Stimulated activated CD4-positive, alpha-beta T cell treated with anti-CD3 and anti-CD28 coated beads, Interleukin-1b, Interleukin-23, amount 100 ng/mL, for 1 hour (primary cell): ENCODE measurements at regions not wholly inside any gene's neighbourhood (a gene's known extent, or its start where the extent isn't known, plus 50 kb on each side); places are given as distances from the start of the nearest gene placed in this dataset.

ENCODE experiments used
- DNase-seq, 2 donors: peaks; one replicate each; pipeline ENCODE4 v3.0.0-alpha.2; 2020; ENCODE audit warnings: low read depth in 2 of 2

DNA sequence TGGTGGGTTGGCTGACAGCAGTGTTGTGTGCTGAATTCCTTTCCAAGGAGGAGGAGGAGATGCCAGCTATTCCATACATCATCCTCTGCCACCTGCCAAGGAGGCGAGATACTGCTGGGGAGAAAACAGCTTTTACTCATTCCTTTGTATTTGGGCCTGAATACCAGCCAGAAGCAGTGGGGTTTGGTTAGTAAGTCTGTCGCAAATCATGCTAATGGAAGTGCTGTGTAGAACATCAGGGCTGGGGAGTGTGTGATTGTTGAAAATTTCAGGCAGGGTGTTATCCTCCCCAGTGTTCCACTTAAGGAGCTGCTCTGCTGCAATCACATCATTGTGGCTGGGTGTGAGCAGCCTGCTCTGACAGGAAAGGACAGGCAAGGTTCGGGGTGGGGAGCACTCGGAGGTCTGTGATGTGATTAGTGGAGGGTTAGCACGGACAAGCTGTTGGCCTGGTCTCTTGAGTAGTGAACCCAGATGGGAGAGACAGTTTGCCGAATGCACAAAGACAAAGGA lies 128.2 kb upstream of the DLX2 start:
- DNase-seq, result no peak

DNA sequence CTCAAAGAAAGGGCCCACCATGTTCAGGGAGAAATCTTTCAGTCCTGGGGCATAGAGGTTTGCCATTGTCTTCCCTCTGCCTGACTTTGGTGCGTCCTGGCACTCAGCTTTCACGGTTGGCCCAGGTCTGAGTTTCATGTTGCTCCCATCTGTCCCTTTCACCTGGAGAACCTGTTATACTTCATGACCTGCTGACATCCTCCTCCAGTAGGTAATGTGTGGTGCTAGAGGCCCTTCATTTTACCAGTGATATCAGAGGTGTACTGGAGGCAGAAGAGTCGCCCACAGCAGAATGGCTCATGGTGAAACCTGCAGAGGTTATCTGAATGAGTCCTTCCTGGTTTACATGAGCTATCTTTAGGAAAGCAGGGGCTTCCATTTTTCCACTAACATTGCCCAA lies 128.8 kb upstream of the DLX2 start:
- no peak for DNase-seq

DNA sequence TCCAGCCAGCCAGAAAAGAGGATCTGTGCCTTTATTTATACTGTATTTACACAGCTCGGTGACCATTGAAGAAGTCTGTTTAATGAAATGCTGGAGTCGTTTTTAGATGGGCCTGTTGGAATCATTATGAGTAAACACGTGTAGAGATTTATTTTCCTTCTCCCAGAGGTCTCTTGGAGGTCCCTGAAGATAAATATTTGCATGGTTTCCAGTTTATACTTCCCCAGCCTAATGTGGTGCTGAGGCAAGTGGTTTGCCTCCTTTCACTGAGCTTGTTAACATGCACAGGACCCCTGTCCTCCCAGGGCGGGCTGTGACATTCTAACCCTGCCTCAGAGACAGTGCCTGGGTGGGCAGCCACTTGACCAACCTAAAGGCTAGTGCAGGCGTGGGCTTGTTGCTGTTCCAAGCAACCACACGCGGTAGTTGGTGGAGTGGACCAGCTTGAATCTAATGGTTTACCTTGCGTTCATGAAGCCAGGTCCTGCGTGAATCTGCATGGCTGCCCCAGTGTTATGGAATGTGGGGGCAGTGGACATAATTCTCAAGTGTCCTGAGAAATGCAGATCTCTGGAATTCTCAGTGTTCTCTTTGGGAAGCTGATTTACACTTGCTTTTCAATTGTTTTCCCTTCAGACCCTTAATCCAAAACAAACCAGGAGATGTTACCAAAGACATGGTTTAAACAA lies 130.2 kb upstream of the DLX2 start:
- DNase-seq, result no peak

DNA sequence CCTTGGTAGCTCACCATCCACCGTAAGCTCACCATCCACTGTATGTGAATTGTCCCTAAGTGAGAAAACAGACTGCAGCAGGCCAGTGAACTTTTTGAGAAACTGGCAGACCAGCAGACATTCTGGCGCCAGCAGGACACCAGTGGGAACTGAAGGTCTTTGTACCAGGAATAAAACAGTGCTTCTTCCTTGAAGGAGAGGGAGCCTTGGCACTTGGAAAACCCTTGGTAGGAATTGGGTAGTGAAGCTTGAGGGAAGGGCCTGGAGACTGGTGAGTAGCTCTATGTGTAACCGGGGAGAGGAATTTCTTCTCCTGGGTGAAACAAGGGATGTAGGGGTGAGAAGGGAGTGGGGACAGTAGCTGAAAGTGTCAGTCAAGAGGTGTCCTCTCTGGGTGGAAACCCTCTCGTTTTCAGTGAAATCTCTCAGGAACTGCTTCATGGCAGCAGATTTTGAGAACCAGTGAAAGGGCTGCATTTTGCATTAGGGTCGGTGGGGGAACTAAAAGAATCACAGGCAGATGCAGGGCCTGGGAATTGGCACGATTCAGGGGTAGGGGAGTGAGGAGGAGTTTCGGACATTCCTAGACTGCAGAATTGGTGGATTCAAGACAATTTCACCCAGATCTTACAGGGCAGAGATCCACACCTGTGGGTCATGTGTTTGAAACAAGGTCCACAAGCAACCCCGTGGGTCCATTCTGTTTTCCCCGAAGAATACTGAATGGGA lies 131.5 kb upstream of the DLX2 start:
- no peak for DNase-seq

DNA sequence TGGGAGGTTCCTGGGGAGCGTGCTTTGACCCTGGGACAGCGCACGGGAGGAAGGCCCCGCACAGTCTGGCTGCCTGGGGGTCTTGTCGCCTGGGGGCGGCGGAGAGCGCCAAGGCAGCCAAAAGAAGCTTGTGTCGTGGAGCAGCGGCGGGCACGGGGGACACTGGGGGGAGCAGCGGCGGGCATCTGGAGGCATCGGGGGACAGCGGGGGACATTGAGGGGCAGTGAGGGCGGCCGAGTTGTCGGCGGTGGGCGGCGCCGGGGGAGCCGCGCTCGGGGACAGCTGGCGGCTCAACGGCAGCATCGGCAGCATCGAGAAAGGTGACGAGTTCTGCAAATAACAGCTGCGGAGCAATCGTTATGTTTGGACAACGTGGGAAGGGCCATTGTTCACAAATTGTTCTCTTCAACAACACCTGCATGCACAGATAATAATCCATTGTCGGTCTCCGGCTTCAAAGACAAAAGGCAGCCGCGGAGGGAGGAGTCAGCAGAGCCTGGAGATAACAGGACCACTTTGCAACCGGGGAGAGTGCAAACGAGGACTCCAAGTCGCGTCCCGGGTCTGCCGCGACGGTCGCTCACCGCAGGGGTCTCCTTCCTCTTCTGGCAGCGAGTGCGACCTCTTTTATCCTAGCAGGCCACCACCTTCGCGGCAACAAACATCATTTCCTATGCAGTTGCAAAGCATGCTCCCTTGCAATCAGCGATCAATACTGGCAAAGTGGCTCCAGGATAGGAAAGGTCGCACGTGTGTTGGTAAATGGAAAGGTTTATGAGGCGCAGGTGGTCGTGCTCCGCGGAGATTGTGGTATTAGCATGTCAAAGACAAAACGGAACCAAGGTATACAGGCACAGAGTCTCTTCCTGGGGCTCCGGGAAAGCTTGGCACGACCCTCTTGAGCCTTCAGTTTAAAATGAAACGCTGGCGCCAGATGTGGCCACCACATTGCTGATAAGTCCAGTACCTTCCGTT lies 132.3 kb upstream of the DLX2 start:
- DNase-seq, result no peak

DNA sequence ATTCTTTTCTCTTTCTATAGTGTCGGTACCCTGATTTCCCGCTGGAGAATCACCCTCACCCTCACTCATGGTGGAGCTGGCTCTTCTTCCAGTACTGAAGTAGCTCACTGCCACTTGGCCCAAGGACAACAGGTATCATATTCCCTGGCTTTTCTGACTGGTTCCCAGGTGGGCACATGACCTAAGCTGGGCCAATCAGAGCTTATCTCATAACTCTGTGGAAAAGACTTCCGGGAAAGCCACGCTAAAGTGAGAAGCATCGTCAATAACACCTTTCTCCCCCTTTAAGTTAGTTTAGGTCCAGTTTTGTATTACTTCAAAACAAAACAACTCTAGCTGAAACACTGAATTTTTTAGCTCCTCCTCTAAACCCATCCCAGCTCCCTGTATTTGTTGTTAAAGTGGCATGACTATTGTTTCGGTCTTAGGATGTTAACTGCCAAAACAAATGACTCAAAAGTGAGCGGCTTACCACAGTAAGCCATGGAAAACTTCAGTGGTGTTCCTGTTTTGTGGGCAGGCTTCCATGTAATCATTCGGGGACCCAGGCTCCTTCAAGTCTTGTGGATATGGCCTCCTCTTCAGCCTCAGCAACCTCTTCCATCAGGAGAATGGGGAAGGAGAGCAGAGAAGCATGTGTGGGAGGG lies 137.4 kb upstream of the DLX2 start:
- DNase-seq, result no peak

DNA sequence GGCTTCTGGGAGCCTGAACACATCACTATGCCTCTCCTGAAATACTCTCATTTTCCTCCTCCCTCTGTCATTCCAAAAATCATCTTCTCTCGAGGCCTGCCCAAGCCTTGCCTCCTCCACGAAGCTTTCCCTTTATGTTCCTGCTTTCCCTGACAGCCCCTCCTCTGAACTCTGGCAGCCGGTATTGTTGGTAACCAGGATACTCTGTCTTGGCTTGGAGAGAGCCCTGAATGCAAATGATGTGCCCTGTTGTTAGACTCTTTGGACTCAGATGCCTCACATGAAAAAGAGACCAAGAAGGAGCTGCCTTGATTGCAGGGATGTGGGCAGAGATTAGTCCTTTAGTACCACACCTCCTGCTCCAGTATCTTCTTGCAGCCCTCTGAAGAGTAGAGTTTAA lies 138.5 kb upstream of the DLX2 start:
- DNase-seq, result no peak

DNA sequence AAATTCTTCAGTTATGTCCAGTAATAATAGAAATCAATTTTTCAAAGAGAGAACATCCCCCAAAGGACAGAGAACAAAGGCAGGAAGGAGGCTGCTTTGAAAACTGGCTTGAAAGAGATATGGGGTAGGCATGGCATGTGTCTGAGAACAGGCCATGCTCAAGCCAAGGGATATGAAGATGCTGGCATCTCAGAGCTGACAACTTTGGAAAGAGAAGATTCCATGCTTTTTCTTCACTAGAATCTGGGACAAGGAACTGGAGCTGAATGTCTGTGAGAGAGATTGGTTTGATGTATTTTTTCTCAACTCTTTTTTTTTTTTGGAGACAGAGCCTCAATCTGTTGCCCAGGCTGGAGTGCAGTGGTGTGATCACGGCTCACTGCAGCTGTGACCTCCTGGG lies 139.8 kb upstream of the DLX2 start:
- no peak for DNase-seq

DNA sequence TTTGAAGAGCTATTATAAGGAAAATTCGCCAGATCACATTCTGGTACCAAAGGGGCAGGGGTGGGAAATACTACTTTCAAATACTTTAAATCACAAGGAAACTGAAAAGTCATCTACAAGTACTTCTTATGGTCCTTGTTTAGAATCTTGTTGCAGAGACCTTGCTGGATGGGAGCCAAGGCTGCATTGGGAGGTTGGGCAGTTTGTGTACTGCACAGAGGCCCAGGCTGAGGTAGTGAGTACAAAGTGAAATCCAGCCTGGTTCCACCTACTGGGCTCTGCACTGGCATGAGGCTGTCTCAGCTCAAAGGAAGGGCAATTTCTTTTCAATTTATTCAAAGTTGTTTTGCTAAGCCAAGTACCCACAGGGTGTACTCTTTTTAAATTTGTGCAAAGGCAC lies 140.3 kb upstream of the DLX2 start:
- DNase-seq, result no peak

DNA sequence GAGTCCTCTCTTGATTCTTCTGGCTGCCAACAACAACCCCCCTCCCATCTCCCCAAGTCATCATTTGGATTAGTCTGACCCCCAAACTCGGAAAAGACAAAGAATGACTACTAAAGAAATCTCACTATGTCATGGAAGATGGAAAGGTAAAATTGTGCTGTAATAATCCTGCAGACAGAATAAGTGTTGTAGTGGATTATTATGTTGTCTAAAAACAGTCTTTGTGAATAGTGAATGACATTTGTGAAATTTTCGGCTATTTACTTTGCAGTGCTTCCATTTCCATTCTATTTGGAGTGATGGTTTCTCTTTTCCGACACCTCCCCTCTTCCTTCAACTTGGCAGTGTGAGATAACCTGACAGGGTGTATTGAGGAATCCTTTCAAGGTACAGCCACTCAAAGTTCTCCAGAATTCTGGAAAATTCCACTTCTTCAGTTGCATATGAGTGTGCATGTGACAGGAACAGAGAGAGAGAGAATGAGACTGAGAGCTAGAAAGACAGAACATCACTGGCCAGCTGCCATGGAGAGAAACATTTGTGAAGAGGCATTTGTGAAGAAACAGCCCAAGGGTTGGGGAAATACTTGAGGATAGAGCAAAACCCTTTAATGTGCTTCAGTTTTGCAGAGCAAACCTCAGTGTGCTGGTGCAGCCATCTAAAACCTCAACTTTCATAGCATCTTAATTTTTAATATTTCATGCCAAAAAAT lies 141.9 kb upstream of the DLX2 start:
- DNase-seq, result no peak

DNA sequence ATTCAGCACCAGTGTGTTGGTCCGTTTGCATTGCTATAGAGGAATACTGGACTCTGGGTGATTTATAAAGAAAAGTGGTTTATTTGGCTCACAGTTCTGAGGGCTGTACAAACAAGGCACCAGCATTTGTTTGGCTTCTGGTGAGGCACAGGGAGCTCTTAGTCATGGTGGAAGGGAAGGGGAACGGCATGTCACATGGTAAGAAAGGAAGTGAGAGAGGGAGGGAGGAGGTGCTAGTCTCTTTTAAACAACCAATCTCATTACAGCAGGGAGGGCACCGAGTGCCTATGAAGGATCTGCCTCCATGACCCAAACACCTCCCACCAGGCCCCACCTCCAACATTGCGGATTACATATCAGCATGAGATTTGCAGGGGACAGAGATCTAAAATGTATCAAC lies 143.9 kb upstream of the DLX2 start:
- DNase-seq, result no peak

DNA sequence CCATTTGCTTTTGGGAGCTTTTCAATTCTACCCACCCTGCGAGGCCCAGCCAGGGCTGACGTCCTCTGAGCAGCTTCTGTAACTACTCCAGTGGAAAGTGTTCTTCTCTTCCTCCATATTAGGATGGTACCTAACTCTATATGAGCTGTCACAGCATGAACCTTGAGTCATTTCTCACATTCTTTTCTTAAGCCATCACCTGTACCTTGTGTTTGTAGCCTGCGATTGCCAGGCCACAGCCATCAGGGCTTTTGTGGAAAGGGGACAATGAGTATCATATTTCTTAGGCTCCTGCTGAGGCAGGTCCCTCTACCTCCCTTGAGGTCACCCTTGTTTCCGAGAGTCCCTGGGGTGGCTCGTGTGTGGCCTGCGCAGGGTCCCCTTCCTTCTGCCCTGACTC lies 144.5 kb upstream of the DLX2 start:
- DNase-seq, result no peak

DNA sequence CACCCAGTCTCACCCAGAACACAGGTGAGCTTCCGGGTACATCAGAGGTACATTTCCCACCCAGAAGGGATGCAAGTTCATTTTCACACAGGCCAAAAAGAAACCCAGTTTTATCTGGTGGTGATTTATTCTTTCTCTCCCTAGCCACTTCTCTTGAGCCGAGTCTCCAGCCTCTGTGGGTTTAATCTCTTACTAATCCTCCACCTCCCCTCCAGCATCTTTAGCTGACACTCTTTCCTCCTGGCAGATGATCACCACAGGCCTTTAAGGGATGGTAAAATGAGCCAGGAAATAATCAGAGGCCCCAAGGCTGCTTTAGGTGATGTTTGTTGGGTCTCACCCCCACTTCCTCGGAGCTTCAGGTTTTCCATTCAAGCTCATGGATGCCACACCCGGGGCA lies 145.7 kb upstream of the DLX2 start:
- no peak for DNase-seq

DNA sequence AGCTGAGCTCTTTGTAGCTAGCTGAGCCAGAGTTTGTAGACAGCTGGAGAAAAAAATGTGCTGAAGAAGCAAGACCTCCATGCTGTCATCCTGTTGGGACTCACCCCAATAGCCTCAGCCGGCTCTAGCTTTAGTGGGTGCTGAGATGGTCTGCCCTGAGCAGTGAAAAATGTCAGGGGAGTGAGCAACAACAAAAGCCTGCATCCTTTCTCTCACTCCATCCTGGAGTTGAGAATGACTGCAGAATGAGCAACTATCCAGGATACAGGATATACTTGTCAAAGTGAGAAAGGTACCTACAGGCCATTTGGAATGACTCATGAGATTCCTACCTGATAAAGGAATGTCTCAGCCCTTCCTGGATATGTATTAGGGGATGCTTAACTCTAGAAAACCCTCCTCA lies 146.1 kb upstream of the DLX2 start:
- no peak for DNase-seq

DNA sequence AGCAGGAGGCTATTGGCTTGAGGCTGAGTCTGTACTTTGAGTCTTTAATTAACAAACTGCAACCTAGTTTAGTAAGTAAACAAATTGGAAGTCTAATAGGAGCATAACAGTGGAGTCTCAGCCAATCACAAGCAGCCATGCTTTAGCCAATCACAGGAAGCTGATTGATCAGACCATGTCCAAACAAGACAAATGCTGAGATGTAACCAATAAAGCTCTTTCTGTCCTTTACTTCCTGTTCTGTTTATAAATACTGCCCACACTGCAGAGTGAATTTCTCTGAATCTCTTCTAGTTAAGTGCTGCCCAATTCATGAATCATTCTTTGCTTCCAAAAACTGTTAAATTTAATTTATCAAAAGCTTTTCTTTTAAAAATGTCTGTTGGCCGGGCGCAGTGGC lies 146.6 kb upstream of the DLX2 start:
- DNase-seq, result no peak

DNA sequence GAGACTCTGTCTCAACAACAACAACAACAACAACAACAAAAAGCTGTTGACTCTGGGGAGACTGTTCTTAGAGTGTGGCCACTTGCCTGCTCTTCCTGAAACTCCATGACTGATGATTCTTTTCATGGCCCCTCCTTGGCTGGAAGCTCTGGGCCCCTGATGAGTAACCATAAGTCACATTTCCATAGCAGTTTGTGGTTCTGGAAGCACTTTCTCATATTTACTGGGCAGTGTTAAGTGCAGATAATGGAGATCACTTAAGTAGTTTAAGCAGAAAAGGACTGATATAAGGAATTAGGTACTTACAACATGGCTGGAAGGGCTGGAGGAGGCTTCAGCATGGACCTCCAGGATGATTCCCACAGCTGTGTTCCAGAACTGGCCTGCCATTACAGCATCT lies 147.3 kb upstream of the DLX2 start:
- DNase-seq, result no peak

DNA sequence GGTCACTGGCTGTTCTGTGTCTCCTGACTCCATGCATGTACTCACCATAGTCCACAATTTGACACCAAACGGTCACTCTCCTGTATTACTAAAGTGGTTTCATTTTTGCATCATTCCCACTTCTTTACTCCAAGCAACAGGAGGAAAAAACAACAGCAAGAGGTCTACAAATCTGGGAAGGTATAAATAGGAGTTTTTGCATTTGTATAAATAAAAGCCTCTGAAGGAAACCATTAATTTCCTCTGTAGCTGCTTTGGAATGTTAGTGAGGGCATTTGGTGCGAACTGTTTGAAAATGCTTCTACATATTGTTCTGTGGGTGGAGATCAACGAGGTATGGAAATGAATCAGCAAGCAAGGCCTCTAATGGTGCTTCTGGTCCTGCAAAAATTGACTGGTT lies 148.5 kb upstream of the DLX2 start:
- no peak for DNase-seq

DNA sequence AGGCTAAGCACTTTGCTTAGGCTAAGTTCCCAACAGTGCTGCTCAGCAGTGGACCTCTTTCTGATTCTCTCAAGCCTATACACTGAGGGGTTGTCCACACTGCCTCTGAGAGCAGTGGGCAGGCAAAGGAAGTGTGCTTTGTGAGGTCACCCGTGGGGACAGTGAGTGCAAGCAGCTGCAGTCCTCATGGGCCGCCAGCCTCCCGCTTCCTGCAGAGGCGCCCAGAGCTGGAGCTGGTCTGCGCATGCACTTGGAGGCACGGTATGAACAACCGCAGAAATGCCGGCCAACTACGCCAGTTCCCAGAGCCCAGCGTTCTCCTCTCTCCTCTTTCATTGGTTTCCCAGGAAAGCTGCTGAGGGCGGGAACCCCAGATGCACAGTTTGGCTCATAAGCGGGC lies 149.5 kb upstream of the DLX2 start:
- no peak for DNase-seq

DNA sequence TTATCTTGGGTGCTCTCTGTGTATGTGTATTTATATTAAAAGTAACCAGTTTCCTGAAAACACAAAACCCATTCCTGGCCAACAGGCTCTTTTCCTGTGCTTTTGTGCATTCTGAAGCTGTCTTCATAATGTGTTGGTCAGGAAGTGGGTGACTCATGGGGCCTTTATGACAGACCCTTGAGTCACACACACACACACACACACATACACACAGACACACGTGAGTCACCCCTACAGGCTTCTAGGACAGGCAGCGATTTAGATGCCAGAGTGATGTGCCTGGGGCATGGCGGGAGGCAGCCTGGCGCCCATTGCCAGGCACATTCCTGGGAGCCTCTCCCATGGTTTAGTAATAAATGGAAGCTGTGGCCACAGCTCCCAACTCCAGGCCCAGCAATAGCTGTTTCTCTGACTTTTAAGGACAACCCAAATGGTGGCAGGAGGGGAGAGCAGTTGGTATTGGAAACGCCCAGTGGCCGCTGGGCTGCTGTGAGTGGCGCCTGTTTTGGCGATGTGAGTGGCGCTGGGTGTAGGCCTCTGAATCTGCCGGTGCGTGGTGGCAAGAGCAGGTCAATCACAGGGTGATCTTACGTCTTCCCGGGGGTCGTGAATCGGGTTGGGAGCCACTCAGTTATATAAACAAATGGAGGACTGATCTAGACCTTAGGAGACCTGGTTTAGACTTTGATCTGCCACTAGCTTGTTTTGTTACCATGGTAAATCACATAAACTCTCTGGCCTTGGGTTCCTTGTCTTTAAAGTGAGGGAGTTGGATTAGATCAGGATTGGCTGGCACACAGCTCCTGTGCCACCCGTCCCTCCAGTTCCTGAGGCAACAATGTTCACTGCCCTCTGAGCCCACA lies 150.7 kb upstream of the DLX2 start:
- DNase-seq, result peak; percentile 14 to 30

DNA sequence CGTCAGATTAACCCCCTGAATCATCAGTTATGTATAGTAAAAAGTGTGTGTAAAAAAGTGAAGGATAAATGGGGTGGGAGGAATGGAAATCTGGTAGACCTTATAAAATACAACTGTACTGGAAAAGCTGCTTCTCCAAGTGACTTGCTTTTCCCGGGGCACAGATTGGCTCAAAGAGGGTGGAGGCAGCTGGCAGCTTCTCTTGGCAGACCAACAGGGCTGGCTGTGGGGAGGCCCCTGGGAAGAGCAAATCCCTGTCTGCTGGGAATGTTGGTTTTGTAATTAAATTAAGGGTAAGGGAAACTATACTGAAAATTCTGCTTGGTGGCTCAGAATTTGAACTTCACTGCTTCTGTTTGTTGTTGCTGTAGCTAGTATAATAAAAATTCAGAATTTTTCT lies 154.2 kb upstream of the DLX2 start:
- DNase-seq, result no peak
